HL-60 (cell line): ENCODE measurements at regions not wholly inside any gene's neighbourhood (a gene's known extent, or its start where the extent isn't known, plus 50 kb on each side); places are given as distances from the start of the nearest gene placed in this dataset.

Source experiments
- DNase-seq, 2 experiments: peaks; one replicate each; pipeline ENCODE4 v3.0.0-alpha.2; 2010 to 2020; ENCODE audit warnings: low read depth in 1 of 2, low spot score in 1 of 2
- H3K27ac ChIP-seq: fragments of 250-450 bp; sonication (Bioruptor Pico); replicated peaks from 2 replicates; pipeline ENCODE4 v1.5.1; 2020; ENCODE audit warnings: mild to moderate bottlenecking, moderate library complexity
- H3K27me3 ChIP-seq: fragments of 250-450 bp; sonication (Bioruptor Pico); 2 replicates; pipeline ENCODE4 v1.5.1; 2021; ENCODE audit warnings: mild to moderate bottlenecking, moderate library complexity; ENCODE audit not compliant: insufficient read depth, poor library complexity, severe bottlenecking
- H3K4me3 ChIP-seq: replicated peaks from 2 replicates; pipeline ENCODE4 v1.5.1; 2011; ENCODE audit warnings: mild to moderate bottlenecking, control low read depth, low read length; ENCODE audit not compliant: insufficient read depth
- CTCF ChIP-seq: IDR thresholded peaks from one replicate; pipeline ENCODE4 v1.5.1; 2011; ENCODE audit warnings: low read length, control low read depth, inconsistent platforms; ENCODE audit not compliant: insufficient read depth
- GABPA ChIP-seq: IDR thresholded peaks from 2 replicates; pipeline ENCODE4 v1.6.1; 2012; ENCODE audit warnings: low read depth
- POLR2AphosphoS5 ChIP-seq: IDR thresholded peaks from 2 replicates; pipeline ENCODE4 v1.6.1; 2012; ENCODE audit warnings: low read depth
- SPI1 ChIP-seq: IDR thresholded peaks from 2 replicates; pipeline ENCODE4 v1.6.1; 2012; ENCODE audit warnings: low read depth, mild to moderate bottlenecking, borderline replicate concordance
- TF ChIP-seq, protein P1 (sequence below): IDR thresholded peaks from 2 replicates; pipeline ENCODE4 v1.6.1; 2012; ENCODE audit warnings: low read depth; ENCODE audit not compliant: insufficient replicate concordance

DNA sequence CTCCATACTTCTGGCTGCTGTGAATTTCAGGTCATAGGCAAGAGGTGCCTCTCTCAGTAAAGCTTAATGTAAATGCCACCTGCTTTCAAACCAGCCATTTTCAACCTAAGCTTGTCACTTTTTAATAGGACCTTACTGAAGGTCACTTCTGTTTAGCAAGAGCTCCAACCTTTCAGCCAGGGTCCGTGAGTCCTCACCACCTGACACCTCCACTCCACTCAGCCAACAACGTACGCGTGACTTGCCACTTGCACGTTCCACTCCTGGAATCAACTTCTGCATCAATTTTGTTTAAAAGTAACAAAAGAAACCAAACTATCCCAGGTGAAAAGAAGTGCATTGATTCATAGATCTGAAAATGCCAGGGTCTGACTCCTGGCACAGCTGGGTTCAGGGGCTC, 114.4 kb downstream of the TRIM29 start:
- TF ChIP-seq GABPA = no peak
- TF ChIP-seq, protein P1, sequence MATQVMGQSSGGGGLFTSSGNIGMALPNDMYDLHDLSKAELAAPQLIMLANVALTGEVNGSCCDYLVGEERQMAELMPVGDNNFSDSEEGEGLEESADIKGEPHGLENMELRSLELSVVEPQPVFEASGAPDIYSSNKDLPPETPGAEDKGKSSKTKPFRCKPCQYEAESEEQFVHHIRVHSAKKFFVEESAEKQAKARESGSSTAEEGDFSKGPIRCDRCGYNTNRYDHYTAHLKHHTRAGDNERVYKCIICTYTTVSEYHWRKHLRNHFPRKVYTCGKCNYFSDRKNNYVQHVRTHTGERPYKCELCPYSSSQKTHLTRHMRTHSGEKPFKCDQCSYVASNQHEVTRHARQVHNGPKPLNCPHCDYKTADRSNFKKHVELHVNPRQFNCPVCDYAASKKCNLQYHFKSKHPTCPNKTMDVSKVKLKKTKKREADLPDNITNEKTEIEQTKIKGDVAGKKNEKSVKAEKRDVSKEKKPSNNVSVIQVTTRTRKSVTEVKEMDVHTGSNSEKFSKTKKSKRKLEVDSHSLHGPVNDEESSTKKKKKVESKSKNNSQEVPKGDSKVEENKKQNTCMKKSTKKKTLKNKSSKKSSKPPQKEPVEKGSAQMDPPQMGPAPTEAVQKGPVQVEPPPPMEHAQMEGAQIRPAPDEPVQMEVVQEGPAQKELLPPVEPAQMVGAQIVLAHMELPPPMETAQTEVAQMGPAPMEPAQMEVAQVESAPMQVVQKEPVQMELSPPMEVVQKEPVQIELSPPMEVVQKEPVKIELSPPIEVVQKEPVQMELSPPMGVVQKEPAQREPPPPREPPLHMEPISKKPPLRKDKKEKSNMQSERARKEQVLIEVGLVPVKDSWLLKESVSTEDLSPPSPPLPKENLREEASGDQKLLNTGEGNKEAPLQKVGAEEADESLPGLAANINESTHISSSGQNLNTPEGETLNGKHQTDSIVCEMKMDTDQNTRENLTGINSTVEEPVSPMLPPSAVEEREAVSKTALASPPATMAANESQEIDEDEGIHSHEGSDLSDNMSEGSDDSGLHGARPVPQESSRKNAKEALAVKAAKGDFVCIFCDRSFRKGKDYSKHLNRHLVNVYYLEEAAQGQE = no peak
- TF ChIP-seq CTCF = no peak
- TF ChIP-seq POLR2AphosphoS5 = no peak
- no peak for TF ChIP-seq SPI1
- DNase-seq = no peak
- no peaks in the 10 kb centered on the region for H3K27me3 ChIP-seq
- H3K27ac ChIP-seq = no peak overlapping the region
- no peak overlapping the region for H3K4me3 ChIP-seq

DNA sequence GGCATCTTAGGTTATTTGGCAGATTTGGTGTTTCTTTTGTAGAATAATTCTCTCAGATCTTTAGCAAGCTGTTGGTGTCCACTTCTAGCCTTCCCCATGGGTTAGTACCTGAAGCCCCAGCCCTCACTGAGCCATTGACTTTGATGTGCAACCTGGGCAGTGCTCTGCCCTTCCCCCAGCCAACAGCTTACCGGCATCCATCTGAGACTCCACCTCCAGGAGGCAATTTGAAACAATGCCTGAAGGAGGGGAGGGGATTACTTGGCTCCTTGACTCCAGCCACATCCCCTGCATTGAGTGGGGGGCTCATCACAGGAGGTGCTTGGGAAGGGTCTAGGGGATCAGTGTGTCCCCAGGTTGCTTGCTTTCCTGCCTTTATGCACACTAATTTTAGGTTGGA, 114.8 kb downstream of the TRIM29 start:
- H3K4me3 ChIP-seq = no peak overlapping the region
- no peaks in the 10 kb centered on the region for H3K27me3 ChIP-seq
- DNase-seq = no peak
- TF ChIP-seq POLR2AphosphoS5 (no peak), SPI1 (no peak), GABPA (no peak), CTCF (no peak)
- TF ChIP-seq, protein P1 = no peak
- no peak overlapping the region for H3K27ac ChIP-seq

- H3K27ac ChIP-seq = no peak overlapping the region
- no peaks in the 10 kb centered on the region for H3K27me3 ChIP-seq
- no peak for DNase-seq
- TF ChIP-seq GABPA (no peak), POLR2AphosphoS5 (no peak)
- TF ChIP-seq, protein P1 = no peak
- no peak overlapping the region for H3K4me3 ChIP-seq
These were observed 115.3 kb downstream of the TRIM29 start for GRCh38 chr11:120022617-120023016.

DNA sequence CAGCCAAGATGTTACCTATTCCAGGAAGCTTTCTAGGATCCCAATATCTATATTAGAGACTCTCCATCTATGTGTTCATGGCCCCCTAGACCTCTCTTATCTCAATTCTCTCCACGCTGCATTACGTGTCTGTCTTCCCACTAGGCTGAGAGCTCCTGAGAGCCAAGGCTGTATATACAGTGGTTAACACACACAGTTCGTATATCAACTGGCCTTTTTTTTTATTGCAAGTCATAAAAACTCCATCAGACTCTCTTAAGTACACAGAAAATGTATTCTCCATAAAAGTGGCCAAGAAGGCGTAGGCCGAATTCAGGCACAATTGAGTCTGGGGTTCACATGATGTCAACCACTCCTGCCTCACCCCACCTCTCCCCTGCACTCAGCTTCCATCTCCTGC, 115.9 kb downstream of the TRIM29 start:
- no peak overlapping the region for H3K27ac ChIP-seq
- no peak for DNase-seq
- no peak overlapping the region for H3K4me3 ChIP-seq
- no peaks in the 10 kb centered on the region for H3K27me3 ChIP-seq
- TF ChIP-seq CTCF (no peak), POLR2AphosphoS5 (no peak), GABPA (no peak), SPI1 (no peak)
- TF ChIP-seq, protein P1 = no peak
